SK-N-DZ (cell line): ENCODE measurements at regions not wholly inside any gene's neighbourhood (a gene's known extent, or its start where the extent isn't known, plus 50 kb on each side); places are given as distances from the start of the nearest gene placed in this dataset.
"Not testable (repeated sequence)": the region's sequence is repeated elsewhere in the genome, so short reads cannot be mapped to it uniquely, and the experiment has no call there.

Experiments
- DNase-seq: peaks from one replicate; pipeline ENCODE4 v3.0.0-alpha.2; 2015; ENCODE audit warnings: low spot score

DNA sequence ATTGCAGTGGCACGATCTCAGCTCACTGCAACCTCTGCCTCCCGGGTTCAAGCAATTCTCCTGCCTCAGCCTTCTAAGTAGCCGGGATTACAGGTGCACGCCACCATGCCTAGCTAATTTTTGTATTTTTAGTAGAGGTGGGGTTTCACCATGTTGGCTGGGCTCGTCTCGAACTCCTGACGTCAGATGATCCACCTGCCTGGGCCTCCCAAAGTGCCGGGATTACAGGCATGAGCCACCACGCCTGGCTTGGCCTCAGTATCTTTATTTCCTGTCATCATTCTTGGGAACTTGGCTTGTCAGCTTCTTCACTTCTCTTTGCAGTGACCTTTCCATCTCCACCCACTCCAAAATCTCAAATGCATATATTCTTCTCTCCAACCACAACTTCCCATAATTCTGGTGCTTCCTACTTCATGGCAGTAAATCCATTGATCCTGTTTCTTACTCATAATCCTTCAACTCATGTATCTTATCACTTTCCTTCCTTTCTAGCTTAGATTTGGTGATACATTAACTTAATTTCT lies 127.5 kb upstream of the SATB1 start:
- not testable (repeated sequence) for DNase-seq

DNA sequence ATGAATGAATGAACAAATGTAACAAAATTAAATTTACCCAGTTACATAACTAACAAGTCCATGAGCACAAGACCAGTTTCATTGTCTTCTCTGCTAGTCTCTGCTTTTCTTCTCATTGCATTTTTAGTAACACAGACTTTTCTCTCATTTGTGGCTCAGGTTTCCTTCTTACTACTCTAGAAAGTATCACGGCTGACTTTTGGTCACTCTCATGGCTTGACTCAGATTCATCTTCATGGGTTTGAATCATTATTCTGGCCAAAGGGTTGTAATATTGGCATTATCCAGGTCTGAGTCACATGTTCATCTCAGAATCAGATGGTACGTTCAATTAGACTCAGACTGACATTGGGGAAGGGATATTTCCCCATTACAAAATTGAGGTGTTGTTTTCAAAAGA lies 121.5 kb upstream of the SATB1 start:
- no peak for DNase-seq

DNA sequence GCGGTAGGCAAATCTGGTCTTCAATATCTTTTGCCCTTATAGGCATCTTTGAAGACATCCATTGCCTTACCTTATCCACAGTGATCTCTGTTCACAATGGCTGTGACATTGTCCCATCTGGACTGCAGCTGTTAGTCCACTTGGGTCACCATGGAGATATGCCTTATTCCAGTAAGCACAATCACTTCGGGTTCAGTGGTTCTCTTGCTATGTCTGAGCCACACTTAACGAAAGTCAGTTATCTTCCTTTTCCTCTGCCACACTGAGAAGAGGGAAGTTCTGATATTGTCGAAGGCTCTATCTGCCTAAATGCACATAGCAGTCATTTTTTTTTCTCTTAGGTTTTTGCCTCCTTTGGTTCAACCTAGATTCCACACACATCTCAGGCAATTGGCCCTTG lies 119.0 kb upstream of the SATB1 start:
- DNase-seq: no peak

DNA sequence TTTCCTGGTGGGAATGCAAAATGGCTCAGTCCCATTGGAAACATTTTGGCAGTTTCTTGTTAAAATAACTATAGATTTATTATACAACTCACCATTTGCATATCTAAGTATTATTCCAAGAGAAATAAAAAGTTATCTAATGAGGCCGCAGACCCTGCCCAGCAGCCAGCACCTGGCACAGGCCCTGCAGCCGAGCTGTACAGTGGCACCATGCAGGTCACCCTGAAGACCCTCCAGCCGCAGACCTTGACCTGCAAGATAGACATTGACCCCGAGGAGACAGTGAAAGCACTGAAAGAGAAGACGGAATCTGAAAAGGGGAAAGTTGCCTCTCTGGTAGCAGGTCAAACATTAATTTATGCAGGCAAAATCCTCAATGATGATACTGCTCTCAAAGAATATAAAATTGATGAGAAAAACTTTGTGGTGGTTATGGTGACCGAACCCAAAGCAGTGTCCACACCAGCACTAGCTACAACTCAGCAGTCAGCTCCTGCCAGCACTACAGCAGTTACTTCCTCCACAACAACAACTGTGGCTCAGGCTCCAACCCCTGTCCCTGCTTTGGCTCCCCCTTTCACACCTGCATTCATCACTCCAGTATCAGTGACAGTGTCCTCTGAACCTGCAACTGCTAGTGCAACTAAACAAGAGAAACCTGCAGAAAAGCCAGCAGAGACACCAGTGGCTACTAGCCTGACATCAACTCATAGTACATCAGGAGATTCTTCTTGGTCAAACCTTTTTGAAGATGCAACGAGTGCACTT lies 113.5 kb upstream of the SATB1 start:
- no peak for DNase-seq

DNA sequence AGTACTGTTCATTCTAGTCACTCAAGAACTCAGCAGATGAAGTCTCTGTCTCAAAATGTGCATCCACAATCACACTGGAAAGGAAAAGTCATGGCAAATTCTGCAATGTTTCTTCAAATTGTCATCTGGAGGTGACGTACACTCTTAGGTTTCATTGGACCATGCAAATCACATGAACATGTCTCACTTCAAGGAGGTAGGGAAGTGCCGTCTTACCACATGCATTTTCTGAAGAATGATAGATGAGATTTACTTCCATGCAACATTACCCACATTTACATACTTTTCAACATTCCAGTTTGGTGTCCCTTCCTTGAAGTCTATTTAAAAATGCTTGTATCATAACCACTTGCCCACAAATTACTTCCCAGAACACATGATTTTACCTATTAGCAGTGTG lies 107.9 kb upstream of the SATB1 start:
- no peak for DNase-seq

DNA sequence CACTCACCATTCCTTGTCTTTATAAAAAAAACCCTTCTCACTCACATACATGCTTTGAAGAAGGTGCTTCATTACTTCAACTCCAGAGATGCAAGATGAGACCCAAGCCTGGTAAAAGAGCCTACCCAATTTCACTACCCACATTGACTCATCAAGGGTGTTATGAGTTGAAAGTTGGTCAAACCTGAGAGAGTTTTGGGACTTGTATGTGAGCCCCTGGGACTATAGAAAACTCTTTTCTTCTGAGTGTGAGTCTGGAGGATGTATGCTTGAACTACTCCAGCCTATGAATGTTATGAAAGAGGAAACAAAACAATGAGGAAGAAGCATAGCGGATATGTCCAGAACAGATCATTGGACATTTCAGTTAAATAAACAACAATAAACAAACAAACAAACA lies 106.5 kb upstream of the SATB1 start:
- no peak for DNase-seq

DNA sequence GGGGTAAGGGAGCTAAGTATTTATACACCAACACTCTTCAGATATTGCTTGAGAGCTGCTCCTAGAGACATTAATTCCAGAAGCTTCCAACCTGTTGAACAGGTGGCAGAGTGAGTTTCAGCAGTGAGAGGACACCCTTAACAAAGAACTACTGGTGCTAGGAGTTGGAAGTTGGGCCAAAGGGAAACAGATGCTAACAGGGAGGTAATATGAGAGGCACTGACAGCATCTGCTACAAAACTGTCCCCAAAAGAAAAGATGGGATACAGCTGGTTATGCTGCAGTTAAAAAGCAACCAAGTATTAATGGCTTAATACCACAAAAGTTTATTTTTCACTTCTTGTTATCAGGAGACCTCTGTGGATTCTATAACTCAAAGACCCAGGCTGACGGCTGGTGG lies 104.5 kb upstream of the SATB1 start:
- no peak for DNase-seq

DNA sequence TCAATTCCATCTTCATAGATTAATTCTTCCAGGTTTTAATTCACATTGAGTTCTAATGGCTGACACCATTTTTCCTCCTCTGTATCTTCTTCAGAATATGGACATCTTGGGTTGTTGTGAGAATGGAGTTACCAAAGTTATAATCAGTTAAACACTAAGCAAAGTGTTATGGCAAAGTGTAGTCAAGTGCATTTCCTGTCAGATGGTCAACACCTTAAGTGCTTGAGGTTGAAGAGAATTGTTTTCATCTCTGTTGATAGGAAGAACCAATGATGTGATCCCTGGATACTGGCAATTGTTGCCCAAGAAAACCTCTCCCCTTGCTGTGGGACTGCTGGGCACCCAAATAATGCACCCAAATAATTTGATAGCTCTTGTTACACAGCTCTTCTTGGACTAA lies 102.6 kb upstream of the SATB1 start:
- no peak for DNase-seq

DNA sequence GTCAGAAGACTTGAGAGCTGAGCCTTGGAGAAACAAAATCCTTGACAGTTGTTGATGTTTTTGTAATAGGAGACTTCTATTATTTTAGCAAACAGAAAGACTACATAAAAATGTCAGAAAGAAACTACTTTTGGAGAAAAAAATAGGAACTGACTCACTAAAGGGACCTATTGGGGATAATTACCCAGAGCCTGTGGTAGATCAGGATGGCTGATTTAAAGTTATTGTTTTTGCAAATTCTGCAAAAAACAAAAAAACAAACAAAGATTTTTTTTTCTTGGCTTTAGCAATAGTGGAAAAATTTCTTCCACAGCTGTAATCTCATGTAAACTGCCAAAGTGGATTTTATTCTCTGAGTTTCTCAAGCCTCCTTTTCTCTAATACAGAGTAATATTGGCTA lies 101.5 kb upstream of the SATB1 start:
- no peak for DNase-seq

DNA sequence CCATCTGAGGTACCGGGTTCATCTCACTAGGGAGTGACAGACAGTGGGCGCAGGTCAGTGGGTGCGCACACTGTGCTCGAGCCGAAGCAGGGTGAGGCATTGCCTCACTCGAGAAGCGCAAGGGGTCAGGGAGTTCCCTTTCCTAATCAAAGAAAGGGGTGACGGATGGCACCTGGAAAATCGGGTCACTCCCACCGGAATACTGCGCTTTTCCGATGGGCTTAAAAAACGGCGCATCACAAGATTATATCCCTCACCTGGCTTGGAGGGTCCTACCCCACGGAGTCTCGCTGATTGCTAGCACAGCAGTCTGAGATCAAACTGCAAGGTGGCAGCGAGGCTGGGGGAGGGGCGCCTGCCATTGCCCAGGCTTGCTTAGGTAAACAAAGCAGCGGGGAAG lies 91.0 kb upstream of the SATB1 start:
- not testable (repeated sequence) for DNase-seq

DNA sequence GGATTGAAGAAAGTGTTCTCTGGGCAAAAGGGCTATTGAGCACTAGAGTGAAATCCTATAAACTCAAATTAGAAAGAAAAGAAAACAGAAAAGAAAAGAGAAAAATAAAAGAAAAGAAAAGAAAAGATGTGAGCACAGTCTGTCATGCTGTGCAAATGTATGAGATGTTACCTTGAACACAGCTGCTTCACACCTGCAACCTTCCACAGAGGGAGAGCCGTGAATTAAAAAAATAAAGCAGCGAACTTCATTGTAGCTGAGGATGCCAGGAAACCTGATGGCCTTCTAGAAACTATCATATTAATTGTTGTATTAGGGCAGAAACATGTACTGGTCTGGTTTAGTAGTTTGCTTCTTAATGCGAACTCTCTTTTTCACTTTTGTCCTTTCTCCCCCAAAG lies 88.0 kb upstream of the SATB1 start:
- DNase-seq: no peak

DNA sequence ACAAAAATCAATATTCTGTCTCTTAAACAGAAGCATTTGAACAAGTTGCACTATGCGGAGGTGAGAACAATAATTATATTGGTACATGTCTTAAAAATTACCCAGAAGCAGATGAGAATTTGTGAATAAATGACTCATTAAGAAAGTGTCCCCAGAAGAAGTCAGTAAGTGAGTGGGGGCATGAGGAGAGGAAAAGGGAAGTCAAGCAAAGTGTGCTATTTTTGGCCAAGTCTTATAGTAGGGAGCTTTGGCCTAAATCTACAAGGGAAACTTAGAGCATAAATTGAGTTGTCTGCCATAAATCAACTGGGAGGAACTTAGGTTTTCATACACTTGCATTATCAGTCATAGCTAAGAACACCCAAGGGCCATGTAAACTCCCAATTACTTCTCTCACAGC lies 86.9 kb upstream of the SATB1 start:
- DNase-seq: no peak

DNA sequence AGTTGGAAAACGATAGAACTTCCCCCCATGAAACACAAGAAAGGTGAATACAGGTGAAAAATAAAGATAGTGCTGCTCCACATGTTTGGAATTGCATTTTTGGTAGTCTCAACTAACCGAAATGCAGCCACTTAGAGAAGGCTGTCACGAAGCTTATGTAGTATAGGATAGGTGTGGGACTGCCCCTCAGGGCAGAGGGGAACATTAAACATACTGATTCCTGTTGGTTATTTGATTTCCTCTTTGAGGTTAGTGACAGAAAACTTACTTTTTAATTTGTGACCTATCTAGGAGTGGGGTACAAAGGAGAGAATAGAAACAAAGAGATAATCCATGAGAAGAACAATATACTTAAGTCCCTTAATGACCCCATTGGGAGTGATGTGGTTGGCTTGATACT lies 85.8 kb upstream of the SATB1 start:
- DNase-seq: no peak

DNA sequence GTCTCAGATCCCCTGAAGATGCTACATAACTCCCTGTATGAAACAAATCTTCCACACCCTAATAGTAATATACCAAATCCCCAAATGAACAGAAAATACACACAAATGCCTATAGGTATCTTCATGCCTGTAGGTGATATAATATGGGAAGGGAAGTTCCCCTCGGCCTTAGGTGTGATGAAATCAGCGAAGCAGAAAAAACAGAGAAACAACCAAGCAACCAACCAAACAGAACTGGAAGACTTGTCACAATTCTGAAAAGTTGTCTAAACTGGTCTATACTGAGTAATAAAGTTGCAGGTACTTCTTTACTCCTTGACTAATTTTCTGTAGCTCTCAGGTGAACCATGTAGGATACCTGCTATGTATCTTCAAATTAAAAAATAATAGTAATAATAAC lies 82.2 kb upstream of the SATB1 start:
- no peak for DNase-seq

DNA sequence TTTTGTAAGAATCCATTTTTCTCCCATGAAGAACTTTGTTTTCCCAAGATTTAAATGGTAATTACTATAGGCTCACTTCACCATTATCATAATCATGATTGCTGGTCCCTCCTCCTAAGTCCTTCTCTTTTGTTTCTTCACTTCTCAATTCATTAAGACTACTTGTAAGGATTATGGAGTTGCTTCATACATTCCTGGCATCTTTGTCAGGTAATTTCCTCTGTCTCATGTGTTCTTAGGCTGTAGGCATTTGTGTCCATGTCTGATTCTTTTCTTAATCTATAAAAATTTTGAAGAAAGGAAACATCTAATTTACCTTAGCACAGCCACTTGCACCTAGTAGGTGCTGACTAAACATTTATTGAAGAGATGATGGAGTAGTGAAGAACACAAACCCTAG lies 79.9 kb upstream of the SATB1 start:
- DNase-seq: no peak

DNA sequence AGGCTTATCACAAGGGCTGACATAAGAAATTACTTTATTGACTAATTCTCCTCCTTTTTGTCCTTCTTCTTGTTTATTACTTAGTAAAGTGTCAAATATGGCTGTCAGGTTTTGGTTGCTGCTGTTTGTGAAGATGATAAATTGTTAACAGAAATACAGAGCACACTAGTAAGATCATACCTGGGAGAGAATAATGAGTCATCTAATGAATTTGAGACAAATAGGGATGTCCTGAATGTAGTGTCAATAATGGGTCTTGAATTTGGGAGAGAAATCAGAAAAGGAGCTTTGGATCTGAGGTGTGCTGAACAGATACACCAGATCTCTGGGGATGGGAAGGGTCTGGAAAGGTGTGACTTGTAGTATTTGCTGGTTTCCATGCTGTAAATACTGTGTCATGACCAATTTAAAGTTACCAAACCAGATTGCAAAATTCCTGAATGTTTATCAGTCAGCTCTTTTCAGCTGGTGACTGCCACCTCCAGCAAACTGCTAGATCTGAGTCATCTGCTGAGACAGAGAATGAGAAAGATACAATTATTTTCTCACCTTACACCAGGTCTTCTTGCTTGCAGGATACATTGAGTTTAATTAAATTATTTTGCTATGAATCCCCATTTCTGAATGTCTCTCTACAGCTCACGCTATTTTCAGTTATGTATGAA lies 76.7 kb upstream of the SATB1 start:
- no peak for DNase-seq

DNA sequence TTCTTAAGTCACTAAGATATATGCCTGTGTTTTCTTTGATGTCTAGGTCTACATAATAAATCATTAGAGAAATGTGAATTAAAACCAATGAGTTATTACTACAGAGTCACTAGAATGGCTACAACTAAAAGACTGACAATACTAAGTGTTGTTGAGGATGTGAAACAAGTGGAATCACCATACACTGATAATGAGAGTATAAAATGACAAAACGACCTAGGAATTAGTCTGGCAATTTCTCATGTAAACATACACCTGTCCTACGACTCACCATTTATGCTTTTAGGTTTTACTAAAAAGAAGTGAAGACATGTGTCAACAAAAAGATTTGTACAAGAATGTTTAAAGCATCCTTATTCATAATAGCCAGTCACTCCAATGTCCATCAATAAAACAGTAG lies 75.2 kb upstream of the SATB1 start:
- no peak for DNase-seq

DNA sequence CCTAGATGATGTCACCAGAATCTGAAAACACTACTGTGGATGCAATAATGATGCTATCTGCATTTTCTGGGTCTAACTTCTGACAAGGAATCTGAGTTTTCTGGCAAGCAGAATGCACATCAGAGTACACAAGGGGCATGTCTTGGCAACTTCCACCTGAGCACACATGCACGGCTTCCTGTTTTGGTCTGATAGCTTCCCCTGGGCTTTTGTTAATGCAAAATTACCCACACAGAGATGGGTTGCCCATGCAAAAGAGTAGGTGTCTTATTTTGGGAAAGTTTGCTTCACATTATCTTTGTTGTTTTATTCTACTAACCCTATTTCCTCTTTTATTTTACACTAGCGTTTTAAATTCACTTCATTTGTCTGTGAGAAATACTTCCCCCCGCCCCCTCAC lies 74.2 kb upstream of the SATB1 start:
- DNase-seq: no peak

DNA sequence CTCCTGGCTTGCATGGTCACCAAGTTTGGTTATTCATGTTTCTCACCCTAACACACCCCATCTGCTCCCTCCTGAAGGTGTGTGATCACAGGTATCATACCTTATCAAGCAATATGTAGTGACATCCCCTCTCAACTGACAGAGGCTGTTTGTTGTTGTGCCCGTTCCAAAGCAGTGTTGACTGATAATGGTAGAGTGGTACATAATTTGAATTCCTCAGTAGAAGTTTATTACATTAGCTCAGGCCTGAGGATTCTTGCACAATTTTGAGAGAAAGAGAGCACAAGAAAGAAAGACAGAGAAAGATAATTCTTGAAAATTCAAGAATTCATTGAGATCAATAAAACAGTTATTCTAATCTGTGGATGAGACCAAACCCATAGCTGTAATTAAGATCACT lies 69.1 kb upstream of the SATB1 start:
- no peak for DNase-seq

DNA sequence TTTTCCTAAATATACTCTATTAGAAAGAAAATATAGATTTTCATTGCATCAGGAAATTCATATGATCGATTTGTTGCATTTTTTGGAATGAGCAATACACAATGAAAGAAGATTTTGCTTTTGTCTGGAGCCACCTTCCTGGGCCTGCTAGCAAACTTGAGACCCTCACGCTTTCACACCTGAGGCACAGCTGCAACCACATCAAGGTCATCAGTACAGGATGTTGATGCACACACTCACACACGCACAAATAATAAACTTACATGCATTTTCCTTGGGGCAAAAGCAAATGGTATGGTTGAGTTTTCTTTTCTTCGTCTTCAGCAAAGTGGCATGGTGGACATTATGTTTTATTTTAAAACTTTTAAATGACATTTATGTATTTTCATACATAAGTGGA lies 64.8 kb upstream of the SATB1 start:
- no peak for DNase-seq

DNA sequence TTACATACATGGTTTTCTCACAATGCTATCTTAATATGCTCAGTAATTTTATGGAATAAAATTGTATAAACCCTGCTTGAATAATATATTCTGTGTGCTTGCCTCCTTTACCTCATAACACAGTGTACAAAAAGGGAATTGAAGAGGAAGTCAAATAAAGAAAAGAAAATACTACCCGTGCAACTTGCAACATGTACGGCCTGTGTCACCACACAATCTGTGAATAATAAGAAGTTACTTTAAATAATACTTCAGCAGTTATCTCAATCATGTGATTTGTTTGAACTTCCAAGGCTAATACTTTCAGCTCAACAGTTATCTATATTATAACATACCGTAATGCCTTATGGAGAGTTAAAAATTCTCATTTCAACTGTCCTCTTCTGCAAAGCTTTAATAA lies 58.1 kb upstream of the SATB1 start:
- DNase-seq: no peak

DNA sequence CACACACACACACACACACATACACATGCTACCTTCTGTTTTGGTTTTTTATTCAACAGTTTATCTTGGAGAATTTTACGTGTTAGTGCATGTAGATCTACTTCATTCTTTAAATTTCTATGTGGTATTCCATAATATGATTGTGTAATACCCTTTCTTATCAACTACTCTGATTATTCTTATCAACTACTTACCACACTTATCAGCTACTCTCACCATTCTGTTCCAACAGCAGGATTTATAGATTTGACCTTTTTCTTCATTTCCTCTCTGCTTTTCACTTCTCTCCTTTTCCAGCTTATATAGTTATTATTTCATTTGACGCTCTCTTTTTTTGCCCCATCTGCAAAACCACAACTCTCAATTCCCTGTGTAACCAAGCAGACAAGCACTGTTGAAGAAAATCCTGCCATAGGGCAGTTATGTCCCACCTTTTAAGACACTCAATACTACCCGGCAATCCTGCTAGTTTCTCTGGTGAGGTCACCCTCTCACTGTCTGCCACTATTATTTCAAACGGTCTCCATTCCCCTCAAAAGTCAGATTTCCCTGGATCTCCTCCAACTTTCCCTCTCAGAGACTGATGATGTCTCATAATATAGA lies 56.9 kb upstream of the SATB1 start:
- DNase-seq: no peak

DNA sequence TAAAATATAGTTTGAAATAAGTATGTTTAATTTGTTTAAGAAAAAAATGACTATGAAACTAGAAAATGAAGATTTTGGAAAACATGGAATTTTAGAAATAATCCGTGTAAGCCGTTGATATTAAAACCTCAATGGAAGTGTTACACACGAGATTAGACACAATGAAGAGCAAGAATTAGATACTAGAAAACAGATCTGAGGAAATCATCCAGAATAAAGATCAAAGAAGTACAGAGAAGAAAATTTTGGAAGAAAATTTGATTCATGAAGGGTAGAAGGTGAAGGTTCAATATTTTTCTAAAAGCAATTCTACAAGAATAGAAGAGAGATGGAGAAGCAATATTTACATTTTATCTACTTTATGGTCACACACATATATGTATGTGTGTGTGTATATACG lies 52.5 kb upstream of the SATB1 start:
- DNase-seq: no peak
